HG02884 (cell line): ENCODE measurements at regions not wholly inside any gene's neighbourhood (a gene's known extent, or its start where the extent isn't known, plus 50 kb on each side); places are given as distances from the start of the nearest gene placed in this dataset.
"Not testable (repeated sequence)": the region's sequence is repeated elsewhere in the genome, so short reads cannot be mapped to it uniquely, and the experiment has no call there.

Experiments
- ATAC-seq: cut with Tn5 transposase; IDR thresholded peaks from one replicate; pipeline ENCODE4 v1.9.1; 2021; ENCODE audit warnings: mild to moderate bottlenecking, moderate library complexity; ENCODE audit not compliant: unreplicated experiment

- ATAC-seq, result not testable (repeated sequence)
Measured at GRCh38 chr2:131668794-131669540, 141.3 kb downstream of the CCDC74A start.

GRCh38 chr2:131671841-131672470 lies 144.3 kb downstream of the CCDC74A start:
- not testable (repeated sequence) for ATAC-seq

GRCh38 chr2:131672471-131673399 lies 145.0 kb downstream of the CCDC74A start:
- ATAC-seq, result peak; percentile 74

- ATAC-seq, result peak; percentile 84
Measured at GRCh38 chr2:131673400-131674173, 145.9 kb downstream of the CCDC74A start.

GRCh38 chr2:131674174-131674507 lies 146.5 kb downstream of the CCDC74A start:
- no peak for ATAC-seq

- ATAC-seq, result peak; percentile 15
Measured at GRCh38 chr2:131681611-131682121, 154.0 kb downstream of the CCDC74A start.

GRCh38 chr2:131682122-131682944 lies 154.6 kb downstream of the CCDC74A start:
- peak; percentile 98 for ATAC-seq

GRCh38 chr2:131682945-131683330 lies 155.2 kb downstream of the CCDC74A start:
- ATAC-seq, result peak; percentile 41

- ATAC-seq, result not testable (repeated sequence)
Measured at GRCh38 chr2:131684631-131685316, 157.1 kb downstream of the CCDC74A start.

- not testable (repeated sequence) for ATAC-seq
Measured at GRCh38 chr2:131686164-131686893, 158.6 kb downstream of the CCDC74A start.

GRCh38 chr2:131686894-131687238 lies 159.2 kb downstream of the CCDC74A start:
- not testable (repeated sequence) for ATAC-seq

GRCh38 chr2:131689066-131689465 lies 161.4 kb downstream of the CCDC74A start:
- not testable (repeated sequence) for ATAC-seq

- not testable (repeated sequence) for ATAC-seq
Measured at GRCh38 chr2:131711268-131711667, 183.6 kb downstream of the CCDC74A start.

GRCh38 chr2:131717907-131718306 lies 190.2 kb downstream of the CCDC74A start:
- not testable (repeated sequence) for ATAC-seq

GRCh38 chr2:131721163-131721562 lies 193.5 kb downstream of the CCDC74A start:
- not testable (repeated sequence) for ATAC-seq

GRCh38 chr2:131722256-131722655 lies 194.6 kb downstream of the CCDC74A start:
- ATAC-seq, result not testable (repeated sequence)

GRCh38 chr2:131724019-131724418 lies 196.3 kb downstream of the CCDC74A start:
- ATAC-seq, result no peak

- ATAC-seq, result not testable (repeated sequence)
Measured at GRCh38 chr2:131728451-131728850, 200.8 kb downstream of the CCDC74A start.
